ENCODE measurements at regions not wholly inside any gene's neighbourhood (a gene's known extent, or its start where the extent isn't known, plus 50 kb on each side); places are given as distances from the start of the nearest gene placed in this dataset.
"Not testable (repeated sequence)": the region's sequence is repeated elsewhere in the genome, so short reads cannot be mapped to it uniquely, and the experiment has no call there.

GRCh38 chr13:30054546-30054945, 204.1 kb upstream of the UBL3 start:
- DNase-seq = not testable (repeated sequence)

GRCh38 chr13:30053939-30054338, 203.5 kb upstream of the UBL3 start:
- DNase-seq = no peak

- DNase-seq = no peak
These were observed 201.7 kb upstream of the UBL3 start for GRCh38 chr13:30052120-30052519.

- DNase-seq = no peak
These were observed 201.2 kb upstream of the UBL3 start for GRCh38 chr13:30051531-30052060.

- no peak for DNase-seq
These were observed 199.3 kb upstream of the UBL3 start for GRCh38 chr13:30049692-30050091.

DNA sequence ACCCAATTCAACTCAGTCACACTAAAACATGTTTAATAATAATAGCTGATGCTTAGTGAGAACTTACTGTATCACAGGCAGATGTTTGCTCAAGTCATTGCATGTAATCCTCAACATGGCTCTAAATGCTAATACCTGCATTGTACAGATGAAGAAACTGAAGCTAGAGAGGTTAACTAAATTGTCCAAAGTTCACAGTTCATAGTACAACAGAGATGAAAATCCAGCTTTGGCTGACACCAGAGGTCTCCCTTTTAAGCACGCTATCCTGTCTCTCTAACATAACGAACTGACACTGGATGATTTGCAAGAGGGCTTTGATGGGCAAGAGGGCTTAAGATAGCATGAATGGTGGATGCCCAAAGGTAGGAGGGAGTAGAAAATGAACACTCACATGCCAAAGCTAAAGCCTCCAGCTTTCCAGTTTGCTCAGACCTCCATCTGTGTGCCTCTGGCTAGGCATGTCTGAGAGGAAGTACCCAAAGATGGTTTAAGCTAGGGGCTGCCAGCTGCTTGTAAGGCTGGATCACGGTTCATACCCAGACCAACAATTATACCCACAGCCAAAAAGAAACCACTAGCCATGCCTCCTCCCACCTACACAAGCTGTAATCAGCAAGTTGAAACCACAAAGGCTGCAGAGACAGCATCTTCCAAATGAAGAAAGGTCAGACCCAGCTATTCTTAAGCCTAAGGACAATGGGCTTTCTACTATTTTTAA, 196.9 kb upstream of the UBL3 start:
- DNase-seq = no peak

DNA sequence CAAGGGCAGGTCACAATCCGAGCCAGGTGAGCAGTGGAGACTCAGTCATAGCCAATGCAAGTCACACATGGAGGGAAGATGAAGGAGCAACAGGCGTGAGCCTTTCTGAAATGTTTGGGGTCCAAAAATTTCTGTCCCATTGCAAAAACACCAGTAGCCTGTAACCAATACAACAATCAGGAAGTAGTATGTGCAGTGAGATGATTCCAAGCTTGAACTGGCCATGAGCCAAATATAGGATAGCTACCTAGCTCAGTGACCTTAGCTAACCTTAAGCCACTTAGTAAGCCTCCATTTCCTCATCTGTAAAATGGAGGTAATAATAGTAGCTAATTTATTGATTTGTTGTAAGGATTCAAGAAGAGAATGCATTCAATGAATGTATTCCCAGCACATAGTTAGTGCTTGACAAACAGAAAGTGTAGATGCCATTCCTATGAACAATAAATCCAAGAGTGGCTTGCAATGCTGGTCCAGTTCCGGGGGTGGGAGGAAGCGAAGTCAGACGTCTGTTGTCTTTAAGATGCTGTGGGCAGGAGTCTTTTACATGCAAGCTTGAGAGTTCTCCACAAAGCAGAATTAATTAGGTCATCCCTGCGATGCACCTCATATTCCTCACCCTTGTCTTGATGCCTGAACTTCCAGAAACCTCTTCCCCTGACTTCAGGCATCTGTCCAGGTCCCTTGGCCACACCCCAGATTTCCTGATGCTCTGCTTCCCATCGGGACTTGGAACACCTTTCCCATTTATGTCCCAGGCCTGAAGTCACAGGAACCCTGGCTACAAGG, 195.7 kb upstream of the UBL3 start:
- no peak for DNase-seq

GRCh38 chr13:30044932-30045331, 194.5 kb upstream of the UBL3 start:
- no peak for DNase-seq

DNA sequence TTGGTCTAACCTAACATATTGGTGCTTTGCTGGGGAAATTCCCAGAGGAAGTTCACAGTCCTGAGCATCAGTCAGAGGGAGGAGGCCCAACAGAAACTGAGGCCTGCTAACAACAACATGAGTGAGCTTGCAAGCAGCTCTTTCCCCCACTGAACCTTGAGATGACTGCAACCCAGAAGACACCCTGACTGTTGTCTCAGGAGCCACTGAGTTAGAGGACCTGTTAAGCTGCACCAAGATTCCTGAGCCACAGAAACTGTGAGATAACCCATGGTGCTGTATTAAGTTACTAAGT, 193.2 kb upstream of the UBL3 start:
- no peak for DNase-seq

GRCh38 chr13:30042891-30043630, 192.6 kb upstream of the UBL3 start:
- no peak for DNase-seq

DNA sequence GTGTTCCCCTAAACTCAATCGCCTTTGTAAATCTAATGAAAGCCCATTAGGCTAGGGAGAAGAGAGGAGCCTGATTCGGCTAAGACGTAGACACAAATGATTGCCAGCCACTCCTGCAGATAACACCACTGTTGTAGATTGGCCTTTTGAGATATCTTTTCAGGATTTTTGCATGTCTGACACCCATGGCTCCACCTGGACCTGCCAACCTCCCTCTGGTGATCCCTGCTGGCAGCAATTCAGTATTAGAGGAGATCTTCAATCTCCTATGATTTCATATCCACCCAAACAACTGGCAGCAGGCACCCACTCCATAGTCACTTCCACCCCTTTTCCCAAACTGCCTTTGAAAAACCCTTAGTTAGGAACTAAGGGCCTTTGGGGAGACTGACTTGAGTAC, 191.9 kb upstream of the UBL3 start:
- no peak for DNase-seq

DNA sequence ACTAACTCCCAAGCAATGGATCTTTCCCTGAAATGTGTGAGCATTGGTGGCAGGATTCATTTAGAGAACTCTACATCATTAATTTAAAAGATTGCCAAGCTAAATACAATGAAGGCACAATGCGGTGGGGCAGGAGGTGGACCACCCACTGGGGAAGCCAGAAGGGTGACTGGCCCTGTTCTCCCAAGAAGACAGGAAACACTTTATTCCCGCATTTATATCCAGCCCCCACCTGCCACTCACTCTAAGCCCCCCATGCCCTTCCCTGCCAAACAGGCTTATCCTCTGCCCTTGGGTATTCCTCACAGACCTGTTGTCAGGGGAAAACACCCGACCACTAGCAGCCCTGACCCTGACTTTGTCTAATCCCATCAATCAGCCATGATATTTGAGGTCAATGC, 189.1 kb upstream of the UBL3 start:
- DNase-seq = no peak

- no peak for DNase-seq
These were observed 188.5 kb upstream of the UBL3 start for GRCh38 chr13:30038884-30039283.

- DNase-seq = no peak
These were observed 187.3 kb upstream of the UBL3 start for GRCh38 chr13:30037766-30038165.

DNA sequence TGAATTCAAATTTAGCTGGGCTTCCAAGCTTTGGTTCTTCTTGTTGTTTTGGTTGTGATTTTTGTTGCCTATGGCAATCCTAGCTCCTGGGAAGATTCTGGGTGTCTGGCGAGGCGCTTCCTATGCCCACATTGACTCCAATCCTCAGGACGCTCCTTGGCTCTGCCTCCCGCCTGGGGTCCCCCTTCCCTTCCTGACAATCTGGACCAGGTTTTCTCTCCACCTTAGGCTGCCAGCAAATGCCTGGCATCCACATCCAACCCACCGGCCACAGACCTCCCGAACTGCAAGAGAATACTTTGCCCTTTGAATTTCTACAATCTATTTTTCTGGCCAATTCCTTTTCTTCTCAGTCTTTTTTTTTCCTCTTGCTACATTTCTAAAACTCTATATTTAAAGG, 186.9 kb upstream of the UBL3 start:
- DNase-seq = no peak

DNA sequence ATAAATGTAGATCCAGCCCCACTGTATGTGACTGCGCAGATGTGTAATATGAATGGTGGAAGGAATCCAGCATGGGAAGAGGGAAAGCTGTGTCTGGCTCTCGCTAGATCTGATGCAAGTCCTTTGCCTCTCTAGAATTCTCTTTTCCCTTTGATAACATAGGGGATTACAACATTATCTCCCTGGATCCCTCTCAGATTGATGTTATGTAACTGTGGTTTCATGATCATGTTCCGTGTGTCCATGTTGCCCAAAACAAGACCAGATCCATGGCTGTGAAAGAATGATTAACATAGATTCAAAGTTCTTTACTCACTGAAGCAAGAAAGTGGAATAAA, 184.0 kb upstream of the UBL3 start:
- DNase-seq = no peak

- DNase-seq = no peak
These were observed 183.5 kb upstream of the UBL3 start for GRCh38 chr13:30033681-30034457.

- DNase-seq = no peak
These were observed 181.8 kb upstream of the UBL3 start for GRCh38 chr13:30032263-30032662.

DNA sequence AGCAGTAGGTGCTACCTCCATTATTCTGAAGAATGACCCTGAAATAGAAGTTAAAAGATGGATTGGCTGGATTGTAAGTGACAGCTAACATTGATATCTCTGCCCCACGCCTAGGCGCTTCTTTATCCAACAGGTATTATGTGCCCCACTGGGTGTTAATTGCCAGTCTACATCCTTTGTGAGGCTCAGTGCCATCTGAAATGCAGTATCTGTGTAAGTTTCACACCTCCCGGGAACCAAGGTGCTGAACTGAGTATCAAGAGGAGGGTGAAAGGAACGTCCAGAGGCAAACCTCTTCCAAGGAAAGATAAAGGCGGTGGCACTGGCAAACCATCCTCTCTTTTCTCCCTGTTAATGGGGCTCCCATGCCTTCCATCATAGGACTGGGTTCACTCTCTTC, 181.1 kb upstream of the UBL3 start:
- DNase-seq = no peak

- DNase-seq = no peak
These were observed 179.8 kb upstream of the UBL3 start for GRCh38 chr13:30030141-30030750.

DNA sequence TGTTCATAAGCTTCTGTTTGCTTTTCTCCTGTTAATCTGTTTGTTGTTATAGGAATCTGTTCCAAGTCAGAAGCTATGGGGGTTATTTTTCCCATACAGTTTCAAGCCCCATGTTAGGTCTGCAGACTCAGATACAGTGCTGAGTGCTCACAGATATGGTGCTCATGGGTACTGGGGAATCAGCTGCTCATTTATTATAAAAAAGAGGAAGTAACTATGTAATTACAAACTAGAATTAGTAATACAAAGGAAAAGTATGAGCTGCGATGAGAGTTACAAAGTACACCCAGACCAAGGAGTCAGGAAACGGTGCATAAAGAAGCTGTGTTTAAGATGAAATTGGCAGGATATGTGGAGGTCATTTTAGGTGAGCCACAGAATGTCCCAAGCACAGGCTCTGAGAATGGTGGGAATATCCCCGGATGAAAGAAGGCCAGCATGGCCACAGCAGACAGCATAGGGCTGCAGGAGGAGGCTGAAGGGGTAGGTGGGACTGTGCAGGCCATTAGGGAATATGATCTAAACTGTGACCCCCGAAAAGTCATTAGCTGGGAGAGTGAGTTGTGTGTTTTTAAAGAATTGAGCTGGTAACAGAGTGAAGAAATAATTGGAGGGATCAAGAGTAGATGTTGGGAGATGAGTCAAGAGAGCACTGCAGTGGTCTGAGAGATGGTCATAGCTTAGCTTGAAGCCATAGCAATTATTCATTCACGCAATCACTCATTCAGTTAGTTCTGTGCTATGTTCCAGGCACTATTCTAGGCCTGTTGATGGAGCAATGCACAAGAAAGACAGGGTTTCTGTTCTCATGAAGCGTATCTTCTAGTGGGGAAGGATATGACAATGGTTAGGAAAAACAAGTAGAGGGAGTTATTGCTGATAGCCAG, 177.4 kb upstream of the UBL3 start:
- no peak for DNase-seq

DNA sequence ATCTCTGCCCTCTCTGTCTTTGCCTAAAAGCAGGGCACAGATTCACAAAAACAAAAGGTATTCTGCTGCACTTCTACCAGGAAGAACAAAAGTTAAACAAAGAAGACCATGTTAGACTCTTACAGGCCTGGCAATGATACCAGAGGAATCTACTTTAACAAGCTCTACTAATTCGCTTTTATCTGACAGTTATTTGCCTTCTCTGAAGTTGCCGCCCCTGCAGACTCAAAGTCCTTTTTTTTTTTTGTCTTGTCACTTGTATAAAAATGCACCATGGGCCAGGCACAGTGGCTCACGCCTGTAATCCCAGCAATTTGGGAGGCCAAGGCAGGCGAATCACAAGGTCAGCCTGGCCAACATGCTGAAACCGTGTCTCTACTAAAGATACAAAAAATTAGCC, 176.5 kb upstream of the UBL3 start:
- DNase-seq = no peak
